CD4-positive, alpha-beta T cell treated with Interleukin-6 at 100 ng/mL for 8 hours (primary cell): ENCODE measurements at regions not wholly inside any gene's neighbourhood (a gene's known extent, or its start where the extent isn't known, plus 50 kb on each side); places are given as distances from the start of the nearest gene placed in this dataset.

Source experiments
- DNase-seq: peaks from one replicate; pipeline ENCODE4 v3.0.0-alpha.2; 2020; ENCODE audit warnings: mixed read lengths, low spot score

DNA sequence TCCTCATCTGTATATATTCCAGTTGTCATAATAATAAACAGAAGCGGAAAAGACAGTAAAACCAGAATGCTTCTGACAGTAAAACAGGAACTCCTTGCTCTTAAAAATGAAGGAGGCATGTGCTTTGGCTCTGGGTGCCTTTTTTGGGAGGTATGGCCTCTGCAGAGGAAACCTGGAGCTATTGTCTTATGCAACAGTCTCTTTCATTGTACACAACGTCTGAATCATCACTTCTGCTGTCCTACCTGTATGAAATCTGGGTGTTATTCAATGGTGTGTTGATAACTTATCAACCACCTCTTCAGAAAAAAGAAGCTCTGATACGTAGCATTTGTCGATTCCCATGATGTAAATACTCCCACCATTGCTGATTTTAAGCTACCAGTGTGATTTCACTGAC, 64.8 kb downstream of the CDCA7 start:
- no peak for DNase-seq

DNA sequence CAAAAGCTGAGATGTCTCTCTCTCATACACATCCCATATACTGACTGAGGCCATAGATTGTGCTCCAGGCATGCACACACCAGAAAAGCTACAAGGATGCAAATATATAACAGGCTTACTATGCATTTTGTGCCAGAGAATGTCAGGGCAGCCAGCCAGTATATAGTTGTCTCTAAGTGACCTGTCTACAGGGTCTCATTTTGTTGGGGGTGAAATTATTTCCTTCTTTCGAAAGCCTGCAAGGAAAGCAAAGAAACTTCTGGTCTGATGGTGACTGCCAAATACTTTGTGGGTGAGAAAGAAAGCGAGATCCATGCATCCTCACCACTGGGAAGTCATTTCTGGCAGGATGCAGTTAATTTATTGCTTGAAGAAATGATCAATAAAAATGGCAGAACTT, 70.2 kb downstream of the CDCA7 start:
- no peak for DNase-seq

DNA sequence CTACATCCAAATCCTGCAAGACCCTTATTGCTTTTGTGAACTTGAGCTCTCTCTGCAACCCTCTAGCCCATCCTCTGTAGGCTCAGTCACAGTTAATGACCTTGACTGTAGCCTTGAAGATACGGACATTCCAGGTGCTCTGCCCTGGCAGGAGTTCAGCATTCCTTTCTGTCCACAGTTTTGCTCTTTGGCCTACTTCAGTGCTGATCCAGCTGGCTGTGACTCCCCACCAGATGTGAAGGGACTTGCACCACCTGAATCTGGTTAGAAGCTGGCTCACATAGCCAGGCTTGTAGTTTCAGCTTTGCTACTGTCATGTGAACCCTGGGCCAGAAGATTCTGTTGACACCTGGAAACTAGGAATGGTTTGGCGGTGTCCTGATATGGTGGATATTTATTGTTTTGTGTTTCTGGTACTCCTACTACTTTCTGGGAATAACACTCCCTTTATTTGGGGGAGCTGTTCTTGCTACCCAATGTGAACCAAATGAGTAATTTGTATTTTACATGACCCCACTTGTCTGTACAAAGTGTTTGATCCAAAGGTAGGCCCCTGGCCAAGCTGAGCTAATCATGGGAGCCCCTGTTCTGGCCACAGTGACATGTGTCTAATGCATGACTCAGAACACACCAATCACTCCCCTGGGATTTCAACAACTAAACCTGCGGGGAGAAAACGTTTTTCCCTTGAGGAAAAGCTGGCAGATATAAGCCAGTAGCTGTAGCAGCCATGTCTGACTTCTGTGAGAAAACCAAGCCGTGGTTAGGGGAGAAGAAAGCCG, 73.4 kb downstream of the CDCA7 start:
- DNase-seq, result no peak

DNA sequence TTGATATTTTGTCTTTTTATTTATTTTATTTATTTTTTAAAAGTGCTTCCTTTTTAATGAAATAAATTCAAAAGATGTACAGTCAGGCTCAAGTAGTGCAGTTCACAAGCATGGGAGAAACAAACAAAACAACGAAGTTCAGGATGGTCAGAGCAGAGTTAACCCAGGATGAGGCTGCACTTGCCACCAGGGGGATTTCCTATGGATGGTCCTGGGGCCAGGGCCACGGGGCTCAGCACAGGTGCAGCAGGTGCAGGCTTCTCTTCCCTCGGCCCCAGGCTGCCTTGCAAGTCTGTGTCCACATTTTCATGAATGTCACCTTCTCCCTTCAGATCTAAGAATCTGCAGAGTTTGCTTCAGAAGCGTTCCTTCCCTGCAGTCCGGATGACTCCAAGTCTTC, 76.5 kb downstream of the CDCA7 start:
- DNase-seq, result no peak

DNA sequence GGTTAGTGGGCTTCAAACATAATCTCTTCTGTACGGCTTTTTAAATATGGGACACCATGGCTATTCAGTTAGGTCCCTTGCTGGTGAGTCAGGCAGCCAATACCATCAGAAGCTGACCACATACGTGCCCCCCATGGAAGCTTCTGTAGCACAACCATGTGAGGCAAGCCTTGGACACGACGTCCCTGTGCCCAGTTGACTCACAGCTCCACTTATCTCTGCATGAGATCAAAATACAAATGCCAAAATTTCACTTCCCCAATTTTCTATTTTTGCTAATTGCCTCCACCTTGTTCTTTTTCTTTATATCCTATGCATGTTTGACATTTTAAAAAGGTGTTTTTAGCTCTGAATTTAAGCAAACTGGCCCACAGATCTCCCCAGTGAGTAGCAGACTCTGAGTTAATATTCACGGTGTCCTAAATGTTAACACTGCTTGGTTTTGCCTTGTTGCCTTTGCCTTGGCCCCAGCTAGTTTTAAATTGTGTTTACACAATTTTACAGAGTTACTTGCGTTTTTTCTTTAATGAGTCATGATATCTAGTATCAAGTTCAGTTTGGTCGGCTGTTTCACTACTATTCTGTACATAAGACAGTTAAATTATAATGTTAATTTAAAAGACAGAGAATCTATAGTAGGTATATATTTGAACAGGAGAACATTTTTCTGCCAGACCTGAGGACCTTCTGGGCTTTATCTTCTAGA, 77.5 kb downstream of the CDCA7 start:
- DNase-seq, result no peak

DNA sequence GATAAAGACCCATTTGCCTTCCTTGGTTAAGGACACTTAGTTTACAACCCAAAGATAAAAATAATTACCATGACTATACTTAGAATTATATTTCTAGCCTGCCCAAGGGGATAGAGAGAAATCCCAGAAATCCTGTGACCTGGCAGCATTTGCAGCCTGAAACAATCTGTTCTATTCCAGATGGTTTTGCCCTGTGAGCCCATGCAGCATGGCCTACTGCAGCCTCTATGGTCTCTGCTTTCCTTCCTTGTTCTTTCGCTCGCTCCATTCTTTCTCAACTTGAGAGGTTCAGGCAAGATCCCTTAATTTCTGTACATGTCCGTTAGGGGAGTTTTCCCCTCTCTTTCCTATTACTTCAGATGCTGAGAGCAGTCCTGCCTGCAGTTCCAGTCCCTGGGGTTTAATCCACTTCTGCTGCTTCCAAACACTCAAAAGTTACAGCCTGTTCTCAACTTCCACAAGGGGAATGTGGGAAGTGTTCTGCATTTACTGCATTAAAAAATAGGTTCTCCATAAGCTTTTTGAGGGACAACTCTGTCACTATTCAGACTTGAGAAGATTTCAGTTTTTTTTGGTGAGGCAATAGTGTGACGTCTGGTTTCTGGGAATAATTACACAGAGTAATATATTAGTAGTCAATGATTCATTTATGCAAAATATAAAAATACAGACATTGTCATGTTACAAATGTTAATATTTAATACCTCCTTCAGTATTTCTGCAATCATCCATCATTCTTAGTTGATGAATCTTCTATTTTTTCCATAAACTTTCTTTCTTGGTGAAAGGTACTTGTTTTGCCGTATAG, 80.3 kb downstream of the CDCA7 start:
- no peak for DNase-seq

DNA sequence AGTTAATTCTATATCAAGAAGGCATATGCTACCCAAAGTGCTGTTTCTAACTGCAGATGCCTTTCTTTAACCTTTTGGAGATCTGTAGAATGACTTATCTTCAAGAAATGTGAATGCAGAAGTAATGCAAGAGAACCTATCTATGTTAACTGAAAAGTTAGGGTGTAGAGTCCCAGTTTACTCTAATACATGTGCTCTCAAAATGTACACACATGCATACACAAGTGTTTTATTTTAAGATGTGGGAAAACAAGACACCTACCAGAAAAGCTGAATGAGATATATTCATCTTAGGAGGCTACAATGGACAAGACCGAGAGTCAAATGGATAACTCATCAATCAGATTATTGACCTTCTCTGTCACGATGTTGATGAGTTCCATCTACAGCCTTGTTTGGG, 80.9 kb downstream of the CDCA7 start:
- no peak for DNase-seq

DNA sequence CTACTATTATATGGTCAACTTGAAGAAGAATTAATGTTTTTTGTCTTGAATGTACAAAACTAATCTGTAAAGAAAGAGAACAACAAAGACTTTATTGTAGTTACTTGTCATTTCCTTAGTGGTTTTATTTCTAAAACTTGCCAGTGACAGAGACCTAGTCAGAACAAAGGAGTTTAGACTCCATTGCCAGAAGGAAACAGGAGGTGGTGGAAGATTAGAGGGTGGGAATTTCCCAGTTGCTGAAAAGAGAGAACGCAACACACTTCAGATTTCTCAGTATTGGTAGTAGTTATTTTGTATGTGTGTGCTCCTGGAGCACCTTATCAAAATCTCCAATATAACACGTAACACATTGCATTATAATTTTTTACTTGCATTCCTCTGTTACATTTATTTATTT, 81.4 kb downstream of the CDCA7 start:
- no peak for DNase-seq

DNA sequence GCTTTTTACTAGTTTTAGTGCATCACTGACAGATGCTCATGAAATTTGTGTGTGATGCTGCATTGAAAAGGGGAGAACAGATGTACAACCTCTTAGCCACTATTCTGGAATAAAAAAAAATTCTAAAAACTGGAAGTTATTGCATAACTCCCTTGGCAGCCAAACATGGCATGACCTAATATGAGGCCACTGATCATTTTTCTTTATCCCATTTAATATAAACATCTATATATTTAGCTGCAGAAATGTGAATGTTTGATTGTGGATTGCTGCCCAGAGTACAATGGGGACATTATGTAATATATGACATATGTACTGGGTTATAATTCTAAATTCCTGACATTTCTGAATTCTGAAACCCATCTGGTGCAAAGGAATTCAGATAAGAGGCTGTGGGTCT, 86.5 kb downstream of the CDCA7 start:
- DNase-seq, result no peak

DNA sequence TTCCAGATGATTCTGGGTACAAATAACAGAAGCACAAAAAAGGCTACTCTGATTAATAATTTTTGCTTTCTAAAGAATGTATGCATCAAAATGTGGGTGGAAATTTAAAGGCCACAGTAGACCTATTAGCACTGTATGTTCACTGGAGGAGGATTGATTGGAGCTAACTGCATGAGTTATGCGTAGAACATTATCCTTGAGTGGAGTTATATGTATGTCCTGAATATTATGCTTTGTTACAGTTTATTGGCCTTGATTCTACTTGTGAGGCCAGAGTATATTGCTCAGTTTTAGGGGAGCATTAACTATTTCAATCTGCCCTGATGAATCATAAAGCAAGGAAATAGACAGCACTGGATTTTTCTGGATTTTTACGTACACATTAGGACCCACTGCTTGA, 87.9 kb downstream of the CDCA7 start:
- DNase-seq, result no peak

DNA sequence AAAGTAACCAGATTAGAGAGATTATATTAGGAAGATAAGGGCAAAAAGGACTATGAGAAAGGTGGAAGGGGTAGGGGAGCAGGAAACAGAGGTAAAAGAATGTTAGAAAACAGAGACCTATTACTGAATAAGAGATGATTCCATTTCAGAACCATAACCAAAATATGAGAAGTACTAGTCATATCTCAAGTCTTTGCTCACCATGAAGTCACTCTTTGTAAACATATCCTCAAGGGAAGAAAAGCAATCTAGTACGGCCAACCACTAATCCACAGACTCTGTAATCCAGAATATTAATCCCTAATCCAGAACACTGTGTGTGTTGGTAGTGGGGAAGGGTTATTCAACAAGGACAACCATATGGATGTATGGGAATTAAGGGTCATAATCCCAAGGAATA, 92.0 kb downstream of the CDCA7 start:
- DNase-seq, result no peak

DNA sequence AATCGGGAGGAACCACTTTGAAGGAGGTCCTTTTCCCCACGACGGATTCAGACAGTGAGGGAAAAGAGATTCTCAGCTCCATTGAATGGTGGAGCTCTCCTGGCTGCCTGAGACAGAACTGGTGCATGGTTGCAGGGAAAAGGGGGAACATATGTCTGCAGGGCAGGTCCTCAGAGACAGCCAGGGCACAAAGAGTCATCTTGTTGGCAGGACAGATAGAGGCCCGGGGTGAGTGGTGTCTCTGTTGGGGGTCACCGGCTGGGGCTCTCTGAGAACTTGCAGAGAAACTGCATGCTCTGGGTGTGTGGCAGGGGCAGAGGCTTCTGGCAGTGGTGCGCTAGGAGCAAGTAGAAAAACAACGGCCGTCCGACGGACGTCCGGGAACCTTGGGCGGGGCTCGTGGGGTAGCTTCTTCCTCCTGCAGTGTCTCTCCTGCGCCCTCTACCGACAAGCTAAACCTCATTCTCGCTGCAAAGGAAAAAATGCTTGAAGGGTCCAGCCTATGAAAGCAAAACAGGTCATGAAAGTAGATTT, 94.3 kb downstream of the CDCA7 start:
- DNase-seq, result peak; percentile 51

DNA sequence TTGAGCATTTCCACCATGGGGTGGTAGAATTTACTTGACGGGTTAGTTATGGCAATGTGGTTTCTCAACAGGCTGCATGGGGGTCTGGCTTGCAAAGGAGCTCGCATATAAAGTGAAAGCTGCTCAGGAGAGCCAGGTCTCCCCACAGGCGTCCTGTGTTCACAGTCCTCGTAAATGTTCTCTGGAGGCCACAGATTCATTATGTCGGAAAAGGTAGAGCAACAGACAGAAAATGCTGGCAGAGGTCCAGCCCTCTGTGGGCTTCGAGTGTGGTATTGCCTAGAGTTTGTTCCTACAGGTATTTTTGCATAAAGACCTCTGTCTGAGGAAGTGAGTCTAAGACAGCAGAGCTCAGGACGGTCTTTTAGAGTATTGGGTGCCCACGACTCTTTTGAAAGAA, 96.4 kb downstream of the CDCA7 start:
- no peak for DNase-seq

DNA sequence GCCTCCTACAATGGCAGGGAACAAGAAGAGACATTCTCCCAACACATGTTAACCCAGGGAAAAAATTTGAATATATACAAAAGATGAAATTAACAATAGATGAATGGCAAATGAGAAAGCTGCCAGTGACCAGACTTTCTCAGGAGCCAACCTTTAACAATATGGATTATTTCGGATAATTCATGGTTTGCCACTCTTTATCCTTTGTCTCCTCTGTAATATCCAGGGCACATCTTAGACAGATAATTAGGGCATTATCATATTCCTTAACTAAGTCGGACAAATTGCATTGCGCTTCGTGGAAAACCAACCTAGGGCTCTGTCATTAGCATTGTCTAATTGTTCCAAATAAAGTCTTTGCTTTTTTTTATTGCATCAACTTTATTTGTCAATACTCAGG, 97.3 kb downstream of the CDCA7 start:
- DNase-seq, result no peak

DNA sequence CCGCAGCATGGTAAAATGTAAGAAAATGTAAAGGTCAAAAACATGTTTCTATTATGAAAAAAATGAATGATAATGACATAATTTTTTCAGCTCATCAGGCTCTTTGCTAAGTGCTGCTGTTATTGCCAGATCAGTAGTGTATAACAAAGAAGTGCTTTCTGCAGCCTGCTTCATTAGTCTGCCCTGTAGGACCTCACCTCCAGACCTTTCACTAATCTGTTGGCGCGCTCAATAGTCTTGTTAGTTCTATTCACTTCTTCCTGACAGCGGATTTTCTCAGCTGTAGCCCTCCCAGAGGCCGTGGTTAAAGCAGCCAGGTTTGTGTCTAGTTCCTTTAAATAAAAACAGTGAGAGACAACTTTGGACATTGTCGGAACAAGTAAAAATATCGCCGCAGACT, 97.7 kb downstream of the CDCA7 start:
- no peak for DNase-seq

DNA sequence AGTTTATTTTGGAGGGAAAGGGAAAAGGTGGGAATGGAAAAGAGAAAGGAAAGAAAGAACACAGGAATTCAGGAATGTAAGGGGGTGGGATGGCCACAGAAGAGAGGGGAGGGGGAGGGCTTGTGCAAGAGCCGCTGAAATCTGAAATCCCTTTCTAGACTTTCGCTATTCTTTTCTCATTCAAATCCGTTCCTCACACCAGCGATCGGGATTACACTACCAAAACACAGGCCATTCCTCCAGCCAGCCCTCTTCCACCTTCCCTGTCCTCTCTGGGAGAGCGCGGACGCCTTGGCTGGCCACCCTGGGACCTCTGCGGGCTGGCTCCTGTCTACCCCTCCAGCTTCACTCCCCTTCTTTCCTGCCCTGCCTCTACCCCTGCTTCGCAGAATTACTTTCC, 102.3 kb downstream of the CDCA7 start:
- DNase-seq, result no peak

DNA sequence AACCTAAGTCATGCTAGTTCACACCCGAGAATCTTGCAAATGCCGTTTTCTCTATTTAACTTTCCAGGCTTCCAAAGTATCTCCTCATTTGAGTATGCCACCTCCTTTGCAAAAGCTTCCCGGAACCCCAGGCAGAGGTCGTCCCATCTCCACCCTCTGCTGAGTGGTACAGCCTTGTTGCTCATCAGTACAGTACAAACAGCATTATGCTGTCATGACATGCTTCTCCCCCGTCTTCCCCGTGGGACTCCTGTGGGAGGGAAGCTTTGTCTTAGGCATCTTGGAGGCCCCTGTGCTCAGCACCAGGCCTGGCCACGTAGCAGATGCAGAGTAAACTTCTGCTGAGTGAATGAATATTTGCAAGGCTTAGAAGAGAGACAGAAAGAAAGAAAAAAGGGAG, 102.7 kb downstream of the CDCA7 start:
- DNase-seq, result no peak

DNA sequence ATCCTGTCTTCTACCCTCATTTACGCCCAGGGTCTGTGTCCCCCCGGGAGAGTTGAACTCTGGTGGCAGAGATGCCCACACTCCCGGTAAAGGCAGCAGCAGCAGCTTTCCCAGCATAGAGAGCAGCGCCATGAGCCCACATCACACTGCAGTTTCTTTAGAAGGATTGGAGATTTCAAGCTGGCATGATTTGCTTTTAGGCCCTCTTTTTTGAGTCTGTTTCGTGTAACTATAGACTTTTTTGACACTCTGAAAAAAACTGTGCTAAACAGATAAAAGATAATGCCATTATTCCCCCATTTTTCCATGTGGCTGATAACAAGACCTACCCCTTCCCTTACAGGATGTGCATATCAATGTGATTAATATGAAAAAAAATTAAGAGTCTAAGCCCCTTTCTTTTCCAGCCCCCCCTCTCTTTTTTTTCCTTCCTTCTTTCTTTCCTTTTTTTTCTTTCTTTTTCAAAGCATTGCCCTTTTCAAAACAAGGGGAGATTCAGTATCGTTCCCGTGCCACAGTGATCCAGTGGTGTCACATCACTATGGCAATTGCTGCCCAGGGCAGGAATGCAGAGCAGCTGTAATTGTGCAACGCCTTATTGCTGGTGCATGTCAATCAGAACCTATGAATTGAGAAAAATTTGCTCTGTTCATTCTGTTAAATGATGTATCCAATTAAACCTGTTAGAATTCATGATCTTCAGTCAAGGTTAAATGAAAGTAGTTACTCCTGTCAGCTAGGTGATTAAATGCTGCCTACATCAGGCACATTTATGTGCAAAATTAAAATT, 104.5 kb downstream of the CDCA7 start:
- DNase-seq, result no peak

DNA sequence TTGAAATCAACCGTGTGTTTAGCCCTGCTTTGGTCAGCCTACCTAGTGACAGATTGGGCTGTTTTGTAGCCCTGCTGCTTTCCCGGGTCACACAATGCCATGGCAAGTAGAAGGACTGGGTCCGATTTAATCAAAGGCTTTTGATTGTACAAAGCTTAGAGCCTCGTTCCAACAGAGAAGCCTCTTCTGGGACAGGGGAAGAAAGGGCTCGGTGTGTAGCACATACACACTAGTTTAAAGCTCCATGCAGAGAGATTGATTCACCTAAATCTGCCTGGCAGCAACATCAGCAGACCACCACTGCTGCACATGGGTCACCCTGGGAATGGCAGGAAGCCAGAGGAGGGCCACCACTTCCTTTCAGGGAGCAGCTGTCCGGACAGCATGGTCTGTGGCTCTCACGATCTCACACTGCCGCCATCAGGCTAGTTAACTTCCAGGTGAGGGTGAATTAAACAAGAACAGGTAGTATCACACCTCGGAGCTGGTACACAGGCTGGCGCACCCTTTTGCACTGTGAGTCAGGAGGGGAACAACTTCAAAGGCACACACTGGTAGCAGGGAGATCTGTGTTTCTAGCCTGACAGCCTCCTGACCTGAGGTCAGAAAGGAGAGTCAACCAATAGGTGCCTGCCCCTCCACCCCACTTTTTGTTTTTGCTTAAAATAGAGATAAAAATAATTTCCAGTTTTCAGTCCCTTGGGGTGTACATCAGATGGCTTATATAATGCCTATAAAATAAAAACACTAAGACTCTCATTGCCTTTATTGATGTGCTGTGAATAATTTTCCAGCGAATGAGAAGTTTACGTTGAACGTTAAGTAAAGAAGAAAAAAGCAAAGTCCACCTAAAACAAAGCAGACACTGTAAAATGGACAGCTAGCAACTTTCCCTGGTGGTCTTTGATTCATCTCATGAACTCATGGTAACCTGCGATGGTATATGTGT, 108.5 kb downstream of the CDCA7 start:
- no peak for DNase-seq

DNA sequence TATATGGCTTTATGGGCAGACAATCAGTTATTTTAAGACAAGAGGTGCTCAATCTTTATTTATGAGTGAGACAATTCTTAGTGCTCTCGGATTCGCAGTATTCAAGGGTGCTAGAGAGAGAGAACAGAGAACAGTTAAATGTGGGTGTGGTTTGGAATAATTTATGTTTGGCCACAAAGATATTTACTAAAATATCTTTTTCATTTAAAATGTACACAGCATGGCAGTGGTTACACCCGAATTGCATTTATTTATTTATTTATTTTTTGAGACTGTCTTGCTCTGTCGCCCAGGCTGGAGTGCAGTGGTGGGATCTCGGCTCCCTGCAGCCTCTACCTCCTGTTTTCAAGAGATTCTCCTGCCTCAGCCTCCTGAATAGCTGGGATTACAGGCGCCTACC, 109.2 kb downstream of the CDCA7 start:
- DNase-seq, result no peak

DNA sequence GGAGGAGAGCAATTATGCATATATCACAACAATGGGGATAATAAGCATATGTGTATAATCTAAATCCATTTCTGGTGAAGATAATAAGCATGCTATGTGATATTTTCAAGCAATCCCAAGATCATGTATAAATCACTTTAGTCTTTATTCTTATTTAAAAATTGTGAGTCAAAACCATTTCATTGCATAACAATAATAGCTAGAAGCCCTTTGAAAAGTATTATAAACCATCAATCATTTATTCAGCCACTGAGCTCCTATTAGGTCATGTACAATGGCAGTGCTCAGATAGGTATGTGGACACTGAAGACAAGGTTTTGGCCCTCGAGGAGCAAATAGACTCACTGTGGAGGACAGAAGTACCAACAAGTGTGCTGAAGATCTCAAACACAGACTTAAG, 113.1 kb downstream of the CDCA7 start:
- DNase-seq, result no peak
